ENCODE measurements at regions not wholly inside any gene's neighbourhood (a gene's known extent, or its start where the extent isn't known, plus 50 kb on each side); places are given as distances from the start of the nearest gene placed in this dataset.

DNA sequence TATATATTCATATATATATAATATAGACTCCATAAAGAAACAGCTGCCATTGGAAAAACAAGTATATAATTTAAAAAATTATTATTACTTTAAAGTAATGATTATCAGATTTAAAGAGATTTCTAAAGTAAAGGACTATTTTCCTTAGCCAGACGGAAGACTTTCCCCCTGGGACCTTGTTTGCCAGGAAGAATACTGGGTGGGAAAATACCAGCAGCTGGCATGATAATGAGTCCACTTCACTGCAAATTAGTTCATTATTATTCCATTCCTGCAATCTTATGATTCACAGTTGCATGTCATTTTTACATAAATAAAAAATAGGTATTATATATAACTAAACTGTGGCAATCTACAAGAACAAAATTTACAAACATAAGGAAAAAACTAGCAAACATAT, 339.8 kb upstream of the CDH7 start:
- DNase-seq (ENCODE audit: extremely low read depth in 1 of 4, low spot score in 3 of 4) (no peak), FAIRE-seq (no peak), ATAC-seq (no peak)
- intact Hi-C loops (cut with micrococcal nuclease) (no loop called here), in situ Hi-C loops (cut with MboI) (no loop called here)
- 7% methylated on average over 1 of the region's 1 CpG for WGBS (ENCODE audit: insufficient coverage, low coverage, missing lambda C conversion rate)
- H3K27ac ChIP-seq (ENCODE audit: extremely low read depth, low read depth, low read length) = no peak overlapping the region
- H3K36me3 ChIP-seq (ENCODE audit: control insufficient read depth, insufficient read depth, low read length) = no peaks in the 10 kb centered on the region
- BruUV-seq (replicated peaks) = no TSS peak
- no peaks in the 10 kb centered on the region for H3K9me3 ChIP-seq (replicated peaks; ENCODE audit: control insufficient read depth, insufficient read depth, low read depth, low read length)
- CTCF ChIA-PET (ENCODE audit: low intra/inter-chr PET ratio) = no interaction called here
- H3K27me3 ChIP-seq (ENCODE audit: control insufficient read depth in 2 of 2, insufficient read depth in 2 of 2, low read length in 2 of 2) = no peaks in the 10 kb centered on the region
- H3K9me1 ChIP-seq (ENCODE audit: control insufficient read depth, insufficient read depth, low read length) = no peaks in the 10 kb centered on the region
- no peak overlapping the region for H3K4me2 ChIP-seq (ENCODE audit: insufficient read depth, low read length)
- no peak overlapping the region for H3K9ac ChIP-seq (ENCODE audit: insufficient read depth in 1 of 2, low read depth in 2 of 2, low read length in 2 of 2)
- H3K4me3 ChIP-seq = no peak overlapping the region
- TF ChIP-seq ZNF146 (CRISPR knock-in tag; IDR thresholded peaks at IDR 0.05; ENCODE audit: unreplicated experiment) (no peak), MYNN (IDR thresholded peaks at IDR 0.05) (no peak), MYNN (CRISPR knock-in tag; IDR thresholded peaks at IDR 0.05) (no peak), HNRNPH1 (optimal IDR thresholded peaks at IDR 0.05; ENCODE audit: low read depth, low read length) (no peak), RFX5 (IDR thresholded peaks at IDR 0.05; ENCODE audit: low read depth, low read length) (no peak), RUNX1 (IDR thresholded peaks at IDR 0.05; ENCODE audit: low read depth) (no peak), GTF2A2 (tag; IDR thresholded peaks at IDR 0.05) (no peak), NR1H2 (CRISPR knock-in tag; IDR thresholded peaks at IDR 0.05) (no peak), EZH2 (IDR thresholded peaks at IDR 0.05; ENCODE audit: borderline replicate concordance, low read depth, low read length) (no peak), MCM7 (IDR thresholded peaks at IDR 0.05) (no peak)
- TF ChIP-seq, protein P1, sequence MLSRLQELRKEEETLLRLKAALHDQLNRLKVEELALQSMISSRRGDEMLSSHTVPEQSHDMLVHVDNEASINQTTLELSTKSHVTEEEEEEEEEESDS (CRISPR knock-in tag; IDR thresholded peaks at IDR 0.05) = no peak
- TF ChIP-seq, protein P2, sequence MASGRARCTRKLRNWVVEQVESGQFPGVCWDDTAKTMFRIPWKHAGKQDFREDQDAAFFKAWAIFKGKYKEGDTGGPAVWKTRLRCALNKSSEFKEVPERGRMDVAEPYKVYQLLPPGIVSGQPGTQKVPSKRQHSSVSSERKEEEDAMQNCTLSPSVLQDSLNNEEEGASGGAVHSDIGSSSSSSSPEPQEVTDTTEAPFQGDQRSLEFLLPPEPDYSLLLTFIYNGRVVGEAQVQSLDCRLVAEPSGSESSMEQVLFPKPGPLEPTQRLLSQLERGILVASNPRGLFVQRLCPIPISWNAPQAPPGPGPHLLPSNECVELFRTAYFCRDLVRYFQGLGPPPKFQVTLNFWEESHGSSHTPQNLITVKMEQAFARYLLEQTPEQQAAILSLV (tag; IDR thresholded peaks at IDR 0.05) = no peak
- TF ChIP-seq, protein P3, sequence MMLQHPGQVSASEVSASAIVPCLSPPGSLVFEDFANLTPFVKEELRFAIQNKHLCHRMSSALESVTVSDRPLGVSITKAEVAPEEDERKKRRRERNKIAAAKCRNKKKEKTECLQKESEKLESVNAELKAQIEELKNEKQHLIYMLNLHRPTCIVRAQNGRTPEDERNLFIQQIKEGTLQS (IDR thresholded peaks at IDR 0.05) = no peak
- TF ChIP-seq, protein P3 (CRISPR knock-in tag; conservative IDR thresholded peaks at IDR 0.05) = no peak
- no peaks in the 10 kb centered on the region for H3K79me2 ChIP-seq (ENCODE audit: control insufficient read depth, insufficient read depth, low read length)
- H4K20me1 ChIP-seq (replicated peaks; ENCODE audit: control insufficient read depth, insufficient read depth, low read length) = no peaks in the 10 kb centered on the region
- H2AFZ ChIP-seq (ENCODE audit: low read depth, low read length) = no peak overlapping the region
- POLR2A ChIA-PET = no interaction called here
- H3K4me1 ChIP-seq (replicated peaks in 1 of 2; ENCODE audit: control insufficient read depth in 2 of 2, insufficient read depth in 2 of 2, low read length in 2 of 2) = no peaks in the 10 kb centered on the region

All from K562 (cell line).